ENCODE measurements at regions not wholly inside any gene's neighbourhood (a gene's known extent, or its start where the extent isn't known, plus 50 kb on each side); places are given as distances from the start of the nearest gene placed in this dataset.

GRCh38 chr5:45179686-45180085 lies 370.9 kb downstream of the MRPS30 start:
- no peaks in the 10 kb centered on the region for H3K27me3 ChIP-seq
- in situ Hi-C loops (cut with MboI; ENCODE audit: low sequenced_read_pairs in 4 of 4): no loop called here
- no peak overlapping the region for H3K27ac ChIP-seq
- H3K4me3 ChIP-seq: no peak overlapping the region
- H3K4me1 ChIP-seq: no peaks in the 10 kb centered on the region
- no peak for DNase-seq
- ATAC-seq: no peak
- H3K9me3 ChIP-seq: no peaks in the 10 kb centered on the region
- no peaks in the 10 kb centered on the region for H3K36me3 ChIP-seq
- TF ChIP-seq POLR2A (IDR thresholded peaks at IDR 0.05): no peak
- TF ChIP-seq CTCF (IDR thresholded peaks at IDR 0.05 in 4 of 5, conservative IDR thresholded peaks at IDR 0.05 in 1 of 5): no peak
- intact Hi-C loops (cut with DNase I; ENCODE audit: low total_unique reads): no loop called here

GRCh38 chr5:45189042-45189441 lies 380.3 kb downstream of the MRPS30 start:
- no peak for TF ChIP-seq CTCF (IDR thresholded peaks at IDR 0.05 in 4 of 5, conservative IDR thresholded peaks at IDR 0.05 in 1 of 5)
- TF ChIP-seq POLR2A (IDR thresholded peaks at IDR 0.05): no peak
- in situ Hi-C loops (cut with MboI; ENCODE audit: low sequenced_read_pairs in 4 of 4) (no loop called here), intact Hi-C loops (cut with DNase I; ENCODE audit: low total_unique reads) (no loop called here)
- H3K4me1 ChIP-seq: no peaks in the 10 kb centered on the region
- DNase-seq (no peak), ATAC-seq (no peak)
- H3K27me3 ChIP-seq: no peaks in the 10 kb centered on the region
- no peak overlapping the region for H3K4me3 ChIP-seq
- no peaks in the 10 kb centered on the region for H3K9me3 ChIP-seq
- H3K36me3 ChIP-seq: no peaks in the 10 kb centered on the region
- no peak overlapping the region for H3K27ac ChIP-seq

GRCh38 chr5:45189481-45189880 lies 380.7 kb downstream of the MRPS30 start:
- Histone ChIP-seq H3K36me3 (no peaks in the 10 kb centered on the region), H3K9me3 (no peaks in the 10 kb centered on the region), H3K4me1 (no peaks in the 10 kb centered on the region), H3K27ac (no peak overlapping the region), H3K4me3 (no peak overlapping the region), H3K27me3 (no peaks in the 10 kb centered on the region)
- DNase-seq: no peak
- in situ Hi-C loops (cut with MboI; ENCODE audit: low sequenced_read_pairs in 4 of 4) (no loop called here), intact Hi-C loops (cut with DNase I; ENCODE audit: low total_unique reads) (no loop called here)
- ATAC-seq: no peak
- TF ChIP-seq POLR2A (IDR thresholded peaks at IDR 0.05) (no peak), CTCF (IDR thresholded peaks at IDR 0.05 in 4 of 5, conservative IDR thresholded peaks at IDR 0.05 in 1 of 5) (no peak)

- TF ChIP-seq CTCF (IDR thresholded peaks at IDR 0.05 in 4 of 5, conservative IDR thresholded peaks at IDR 0.05 in 1 of 5): no peak
- no peak for TF ChIP-seq POLR2A (IDR thresholded peaks at IDR 0.05)
- Histone ChIP-seq H3K27me3 (no peaks in the 10 kb centered on the region), H3K9me3 (no peaks in the 10 kb centered on the region), H3K27ac (no peak overlapping the region), H3K4me1 (no peaks in the 10 kb centered on the region), H3K4me3 (no peak overlapping the region), H3K36me3 (no peaks in the 10 kb centered on the region)
- intact Hi-C loops (cut with DNase I; ENCODE audit: low total_unique reads): no loop called here
- DNase-seq: no peak
- no peak for ATAC-seq
- in situ Hi-C loops (cut with MboI; ENCODE audit: low sequenced_read_pairs in 4 of 4): no loop called here
Measured at GRCh38 chr5:45195026-45195425, 386.3 kb downstream of the MRPS30 start.

Measured in gastrocnemius medialis (tissue), 4 donors.